OCI-M1 (cell line): ENCODE measurements at regions not wholly inside any gene's neighbourhood (a gene's known extent, or its start where the extent isn't known, plus 50 kb on each side); places are given as distances from the start of the nearest gene placed in this dataset.

Source experiments
- DNase-seq: peaks from one replicate; lab custom pipeline; 2025; lab: John Stamatoyannopoulos, UW

- DNase-seq, result no peak
Observed at GRCh38 chr9:115985657-115986056, 167.9 kb upstream of the PAPPA start.

DNA sequence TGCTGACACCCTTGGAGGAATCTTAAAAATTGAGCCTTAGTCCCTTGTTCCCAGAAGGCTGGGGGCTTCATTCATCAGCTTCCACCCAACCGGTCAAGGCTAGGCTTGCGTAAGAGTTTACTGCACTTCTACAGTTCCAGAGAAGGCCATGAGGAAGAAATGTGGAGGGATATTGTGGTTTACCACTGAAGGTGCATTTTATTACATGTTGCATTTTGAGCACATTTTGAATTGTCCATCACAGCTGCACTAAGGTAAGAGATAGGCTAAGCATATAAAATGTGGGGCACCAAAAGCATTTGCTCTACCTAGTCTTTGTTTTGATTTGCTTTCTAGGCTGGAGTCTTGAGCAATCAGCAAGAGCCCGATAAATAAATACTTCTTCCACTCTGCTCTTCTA is 167.1 kb upstream of the PAPPA start:
- DNase-seq, result no peak

DNA sequence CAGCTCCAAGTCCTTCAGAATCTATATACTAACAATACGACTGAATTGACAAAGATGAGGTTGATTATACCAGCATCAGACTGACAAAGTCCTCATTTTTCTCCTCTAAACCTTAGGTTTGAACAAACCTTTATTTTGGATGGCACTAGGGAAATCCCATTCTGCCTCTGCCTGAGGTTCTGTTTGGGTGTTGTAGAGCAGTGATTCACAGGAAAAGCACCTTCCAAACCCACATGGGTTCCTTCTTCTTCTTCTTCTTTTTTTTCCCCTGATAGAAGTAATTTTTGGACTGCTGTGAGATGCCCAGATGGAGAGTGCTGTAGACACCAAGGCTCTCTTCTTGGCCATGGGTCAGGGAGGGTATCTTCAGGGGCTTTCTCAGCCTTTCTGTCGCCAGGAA is 164.9 kb upstream of the PAPPA start:
- DNase-seq, result no peak

DNA sequence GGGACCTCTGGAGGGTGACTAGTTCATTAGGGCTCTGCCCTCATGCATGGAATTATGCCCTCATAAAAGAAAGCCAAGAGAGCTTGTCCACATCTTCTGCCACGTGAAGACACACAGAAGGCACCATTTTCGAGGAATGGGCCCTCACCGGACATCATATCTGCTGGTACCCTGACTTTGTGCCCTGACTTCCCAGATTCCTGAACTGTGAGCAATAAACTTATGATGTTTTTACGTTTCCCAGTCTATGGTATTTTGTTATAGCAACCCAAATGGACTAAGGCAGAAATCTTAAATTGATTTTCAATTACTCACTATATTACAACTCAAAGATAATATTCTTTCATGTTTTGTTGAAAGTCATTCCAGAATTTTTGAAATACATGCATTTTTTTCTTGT is 163.8 kb upstream of the PAPPA start:
- no peak for DNase-seq

DNA sequence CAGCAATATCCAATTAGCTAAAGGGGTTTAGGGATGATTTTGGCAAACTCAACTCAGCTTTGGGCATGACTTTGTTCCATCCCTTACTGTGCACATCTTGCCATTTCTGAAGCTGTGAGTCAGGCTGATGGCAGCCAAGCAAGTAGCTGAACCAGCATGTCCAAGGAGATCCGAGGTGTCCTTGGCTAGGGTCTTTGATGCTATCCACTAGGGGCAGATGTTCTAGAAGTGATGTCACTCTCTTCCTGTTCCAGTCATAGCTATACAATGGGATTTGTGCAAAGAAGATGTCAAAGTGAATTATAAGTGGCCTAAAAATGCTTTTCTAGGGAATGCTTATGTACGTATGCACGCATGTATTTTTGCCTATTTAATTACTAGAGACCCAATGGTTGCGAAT is 160.8 kb upstream of the PAPPA start:
- DNase-seq, result no peak

DNA sequence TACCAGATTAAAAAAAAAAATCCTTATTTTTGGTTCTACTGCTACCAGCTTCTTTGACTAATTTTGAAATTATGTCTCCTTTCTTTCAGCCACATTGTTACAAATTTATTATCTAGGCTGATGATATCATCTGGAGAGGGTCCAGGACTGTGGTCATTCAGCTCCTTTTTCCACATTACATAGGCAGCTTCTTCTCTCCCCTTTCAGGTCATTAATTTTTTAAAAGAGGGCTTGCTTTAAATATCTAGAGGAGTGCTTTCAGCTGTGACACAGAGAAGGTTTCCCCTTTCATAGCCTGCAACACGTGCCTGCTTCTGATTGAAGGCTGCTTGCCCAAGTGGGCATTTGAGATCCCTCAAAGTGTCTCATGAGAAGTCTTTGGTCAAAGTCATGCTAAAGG is 155.7 kb upstream of the PAPPA start:
- no peak for DNase-seq

GRCh38 chr9:115998666-115999065 is 154.9 kb upstream of the PAPPA start:
- no peak for DNase-seq

DNA sequence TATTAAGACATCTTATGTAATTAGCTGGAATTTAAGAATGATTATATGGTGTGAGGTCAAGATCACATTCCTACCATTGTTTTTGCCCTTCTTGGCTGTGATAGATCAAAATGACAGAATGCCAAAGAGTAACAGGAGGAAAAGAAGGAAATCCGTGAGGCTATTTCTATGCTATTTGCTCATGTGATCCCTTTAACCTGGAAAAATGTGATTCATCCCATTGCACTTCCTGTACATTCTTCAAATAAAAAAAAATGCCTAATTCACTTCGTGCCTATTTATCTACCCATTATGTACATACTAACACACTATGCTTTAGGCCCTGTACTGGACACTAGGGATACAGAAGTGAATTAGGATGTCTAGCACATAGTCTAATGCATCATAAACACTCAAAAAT is 154.1 kb upstream of the PAPPA start:
- no peak for DNase-seq

GRCh38 chr9:116000748-116001329 is 152.8 kb upstream of the PAPPA start:
- DNase-seq, result peak; percentile 53

DNA sequence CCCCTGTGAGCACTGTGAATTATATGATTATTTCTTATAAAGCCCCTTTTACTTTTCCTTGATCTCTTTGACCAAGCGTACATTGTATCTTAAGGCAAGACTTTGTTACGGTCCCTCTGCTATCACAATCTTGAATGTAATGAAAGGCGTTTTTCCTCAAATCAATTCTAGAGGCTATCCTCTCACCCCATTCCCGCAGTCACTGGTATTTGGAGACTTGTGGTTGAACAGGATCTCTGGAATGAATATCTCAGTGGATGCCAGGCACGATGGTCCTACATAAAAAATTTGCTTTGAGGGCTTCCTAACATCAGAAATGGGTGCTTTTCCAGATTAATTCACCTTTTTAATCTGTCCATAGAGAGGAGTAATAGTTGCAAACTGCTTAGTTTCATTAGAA is 151.4 kb upstream of the PAPPA start:
- DNase-seq, result no peak

DNA sequence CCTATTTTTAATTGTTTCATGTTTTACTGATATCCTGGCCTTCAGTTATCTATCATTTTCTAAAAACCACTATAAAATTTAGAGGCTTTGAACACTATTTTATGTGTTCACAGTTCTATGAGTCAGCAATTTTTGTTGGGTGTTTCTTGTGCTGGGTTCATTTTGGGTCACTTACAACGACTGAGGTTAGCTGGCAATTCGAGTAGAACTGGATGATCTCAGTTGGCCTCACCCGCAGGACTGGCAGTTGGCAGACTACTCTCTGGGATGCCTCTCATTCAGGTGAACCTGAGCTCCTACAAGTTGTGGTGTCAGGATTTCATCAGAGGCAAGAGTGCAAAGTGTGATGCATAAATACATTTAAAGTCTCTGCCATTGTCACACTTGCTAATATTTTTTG is 151.0 kb upstream of the PAPPA start:
- peak; percentile 59 for DNase-seq

- DNase-seq, result no peak
Observed at GRCh38 chr9:116003397-116003796, 150.2 kb upstream of the PAPPA start.

DNA sequence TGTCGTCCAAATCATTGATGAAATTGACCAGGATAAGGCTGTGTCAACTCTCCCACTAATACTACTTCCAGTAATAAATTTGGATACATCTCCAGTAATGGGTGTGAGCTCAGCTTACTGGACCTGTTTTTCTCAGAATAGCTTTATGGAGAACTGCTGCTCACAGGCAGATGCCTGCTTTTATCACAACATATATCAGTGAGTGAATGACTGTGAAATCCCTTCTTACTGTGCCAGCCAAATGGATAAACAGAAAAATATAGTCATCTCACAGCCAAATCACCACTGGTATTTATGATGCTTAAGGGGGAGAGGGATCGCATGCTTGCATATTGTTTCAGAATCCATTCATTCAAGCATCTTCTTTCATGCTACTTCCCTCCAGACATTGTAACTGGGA is 148.4 kb upstream of the PAPPA start:
- no peak for DNase-seq

DNA sequence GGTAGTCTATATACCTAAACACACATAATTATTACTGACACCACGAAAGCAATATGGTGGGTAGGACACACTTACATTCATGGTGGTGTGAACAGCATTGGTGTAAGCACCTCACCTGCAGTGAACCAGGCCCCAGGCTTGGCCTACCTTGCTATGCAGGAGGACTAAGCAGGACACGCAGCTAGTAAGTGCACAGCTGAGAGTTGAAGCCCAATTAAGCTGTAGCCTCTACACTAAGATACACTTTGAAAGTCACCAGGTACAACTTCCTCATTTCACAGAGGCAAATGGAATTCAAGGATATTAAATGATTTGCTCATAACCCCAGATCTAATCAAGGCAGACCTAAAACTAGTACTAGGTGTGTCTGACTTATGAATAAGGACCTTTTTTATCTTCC is 145.8 kb upstream of the PAPPA start:
- no peak for DNase-seq

DNA sequence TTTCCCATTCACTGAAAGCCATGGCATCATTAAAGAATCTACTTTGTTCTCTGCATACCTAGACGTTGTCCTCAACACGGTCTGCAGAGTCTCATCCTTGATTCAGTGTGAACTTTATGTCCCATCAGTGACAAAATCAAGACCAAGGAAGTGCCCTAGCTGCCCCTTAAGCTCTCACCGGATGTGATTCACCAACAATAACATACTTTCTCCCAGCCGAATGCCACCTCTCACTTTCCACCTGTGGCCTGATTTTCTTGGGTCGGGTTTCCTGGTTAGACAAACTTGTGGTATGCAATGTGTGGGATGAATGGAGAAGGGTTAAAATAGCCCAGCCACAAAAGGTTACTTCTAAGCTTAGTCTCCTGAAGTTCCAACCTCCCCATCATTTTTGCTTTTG is 145.3 kb upstream of the PAPPA start:
- DNase-seq, result no peak

DNA sequence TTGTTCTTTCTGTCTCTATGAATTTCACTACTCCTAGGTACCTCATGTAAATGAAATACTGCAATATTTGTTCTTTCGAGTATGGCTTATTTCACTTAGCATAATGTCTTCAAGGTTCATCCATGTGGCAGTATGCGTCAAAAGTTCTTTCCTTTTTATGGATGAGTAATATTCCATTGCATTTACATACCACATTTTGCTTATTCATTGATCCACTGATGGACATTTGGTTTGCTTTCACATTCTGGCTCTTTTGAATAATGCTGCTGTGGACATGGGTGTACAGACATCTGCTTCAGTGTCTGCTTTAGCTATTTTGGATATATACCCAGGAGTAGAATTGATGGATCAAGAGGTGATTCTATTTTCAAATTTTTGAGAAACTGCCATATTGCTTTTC is 144.2 kb upstream of the PAPPA start:
- DNase-seq, result no peak

GRCh38 chr9:116015855-116016254 is 137.7 kb upstream of the PAPPA start:
- DNase-seq, result no peak

DNA sequence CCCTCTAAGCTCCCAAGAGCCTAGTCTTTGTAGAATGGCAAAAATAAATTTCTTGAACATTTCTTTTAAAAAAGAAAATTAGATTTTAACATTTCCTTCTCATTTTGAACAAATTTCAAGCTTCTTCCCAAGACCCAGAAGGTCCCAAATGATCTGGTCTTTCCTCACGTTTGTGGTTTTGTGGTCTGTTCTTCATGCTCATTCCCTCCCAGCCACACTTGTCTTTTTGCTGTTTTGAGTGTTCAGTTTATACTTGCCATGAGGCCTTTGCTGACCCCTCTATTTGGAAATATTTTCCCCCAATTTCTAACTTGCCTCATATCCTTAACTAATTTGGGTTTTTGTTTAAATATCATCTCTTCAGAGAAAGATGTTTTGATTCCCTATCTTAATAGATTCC is 133.4 kb upstream of the PAPPA start:
- peak; percentile 19 for DNase-seq

- no peak for DNase-seq
Observed at GRCh38 chr9:116020801-116021200, 132.8 kb upstream of the PAPPA start.

- peak; percentile 48 for DNase-seq
Observed at GRCh38 chr9:116027096-116027495, 126.5 kb upstream of the PAPPA start.

DNA sequence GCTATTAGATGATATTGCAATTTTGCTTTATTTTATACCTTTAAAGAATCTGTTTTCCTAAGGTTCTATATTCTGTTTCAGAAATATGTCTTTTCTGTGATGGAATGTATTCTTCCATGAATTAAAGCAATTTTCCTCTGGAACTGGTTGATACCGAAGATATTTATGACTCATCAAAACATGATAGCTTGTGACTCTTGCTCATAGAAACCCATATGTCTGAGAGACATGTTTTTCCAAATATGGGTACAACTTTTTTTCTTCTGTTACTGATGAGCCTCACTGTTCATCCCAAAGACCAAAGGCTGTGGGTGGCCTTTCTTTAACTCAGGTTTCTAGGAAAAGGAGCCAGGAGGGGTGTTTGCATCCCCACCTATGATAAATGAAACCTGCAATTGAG is 126.1 kb upstream of the PAPPA start:
- peak; percentile 64 for DNase-seq

DNA sequence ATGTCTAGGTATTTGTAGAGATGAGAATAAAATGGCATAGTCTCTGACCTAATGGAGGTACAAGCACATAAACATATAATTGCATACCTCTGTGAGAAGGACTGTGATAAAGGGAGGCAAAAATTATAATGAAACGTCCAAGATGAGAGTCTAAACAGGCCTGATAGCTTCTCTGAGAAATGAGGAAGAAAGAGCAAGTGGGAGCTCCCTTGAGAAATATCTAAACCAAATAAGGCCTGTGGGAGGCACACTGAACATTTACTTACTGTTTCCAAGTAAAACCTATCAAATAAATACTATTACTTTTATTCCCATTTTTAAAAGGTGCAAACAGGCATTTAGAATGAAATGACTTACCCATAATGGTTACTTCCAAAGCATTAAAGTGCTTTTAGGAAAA is 125.6 kb upstream of the PAPPA start:
- DNase-seq, result peak; percentile 78

GRCh38 chr9:116030517-116030916 is 123.1 kb upstream of the PAPPA start:
- no peak for DNase-seq

DNA sequence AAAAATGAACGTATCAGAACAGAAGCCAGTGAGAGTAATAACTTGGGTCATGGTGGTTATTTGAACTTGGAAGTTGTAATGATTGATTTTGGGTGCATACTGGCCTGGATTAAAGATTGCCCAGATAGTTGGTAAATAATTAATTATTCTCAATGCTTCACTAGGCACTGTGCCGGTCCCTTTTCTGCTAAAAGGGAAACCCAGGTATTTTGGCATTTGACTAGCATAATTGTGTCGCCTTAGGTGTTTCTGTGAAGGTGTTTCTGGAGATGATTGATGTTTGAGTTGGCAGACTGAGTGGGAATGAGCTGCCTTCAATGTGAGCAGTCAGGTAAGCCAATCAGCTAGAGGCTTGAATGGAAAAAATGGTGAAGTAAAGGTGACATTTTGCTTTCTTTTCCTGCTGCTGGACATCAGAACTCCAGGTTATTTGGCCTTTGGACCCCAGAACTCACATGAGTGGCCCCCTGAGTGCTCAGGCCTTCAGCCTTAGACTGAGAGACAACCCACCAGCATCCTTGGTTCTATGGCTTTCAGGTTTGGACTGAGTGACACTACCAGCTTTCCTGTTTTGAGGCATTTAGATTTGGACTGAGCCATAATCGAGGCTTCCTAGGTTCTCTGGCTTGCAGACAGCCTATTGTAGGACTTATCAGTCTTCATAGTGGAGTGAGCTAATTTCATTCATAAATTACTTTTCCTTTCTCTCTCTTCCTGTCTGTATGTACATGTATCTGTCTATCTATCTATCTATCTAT is 120.7 kb upstream of the PAPPA start:
- no peak for DNase-seq
